SK-MEL-5 (cell line): ENCODE measurements at regions not wholly inside any gene's neighbourhood (a gene's known extent, or its start where the extent isn't known, plus 50 kb on each side); places are given as distances from the start of the nearest gene placed in this dataset.

Source experiments
- DNase-seq: peaks from one replicate; pipeline ENCODE4 v3.0.0-alpha.2; 2016; ENCODE audit warnings: low read depth, low spot score
- in situ Hi-C: cut with HindIII; loops from 2 replicates; pipeline ENCODE4 v1.10.0; 2016; ENCODE audit warnings: low sequenced_read_pairs, high pct_unique_total_duplicates, low pct_unique_long_range_greater_than_20kb

DNA sequence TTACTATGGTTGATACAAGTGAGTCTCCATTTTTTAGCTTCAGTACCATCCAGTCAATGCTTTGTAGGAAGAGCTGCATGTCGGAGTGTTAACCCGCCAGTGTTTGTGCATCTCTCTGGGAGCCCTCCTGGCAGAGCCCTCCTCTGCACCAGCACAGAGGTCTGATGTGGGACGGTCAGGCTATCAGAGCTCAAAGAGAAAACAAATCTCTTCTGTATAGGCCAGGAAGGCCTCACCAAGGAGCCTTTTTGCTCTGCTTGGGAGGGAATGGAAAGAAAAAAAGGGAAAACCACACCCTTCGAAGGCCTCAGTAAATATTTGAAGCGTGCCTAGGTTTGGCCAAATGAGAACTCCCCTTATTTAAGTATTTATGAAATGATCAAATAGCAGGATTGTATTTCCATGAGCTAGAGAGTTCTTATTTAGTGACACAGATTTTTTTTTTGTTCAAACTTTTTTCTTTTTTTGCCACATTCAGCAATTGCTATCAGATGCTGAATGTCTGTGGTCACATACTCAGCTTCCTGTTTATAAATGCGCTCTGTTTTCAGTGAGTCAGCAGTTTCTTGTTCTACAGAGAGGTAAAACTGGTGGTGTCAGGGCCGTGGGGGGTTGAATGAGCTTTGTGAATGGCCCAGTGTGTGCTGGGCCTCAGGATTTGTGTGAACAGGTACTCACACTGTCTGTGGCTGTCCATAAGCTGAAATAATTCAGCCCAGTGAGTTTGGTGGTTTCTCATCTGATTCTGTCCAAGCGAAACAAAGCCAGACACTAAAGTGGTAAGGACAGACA is 226.6 kb downstream of the SNX18 start:
- in situ Hi-C loops = no loop called here
- DNase-seq = peak; percentile 38

DNA sequence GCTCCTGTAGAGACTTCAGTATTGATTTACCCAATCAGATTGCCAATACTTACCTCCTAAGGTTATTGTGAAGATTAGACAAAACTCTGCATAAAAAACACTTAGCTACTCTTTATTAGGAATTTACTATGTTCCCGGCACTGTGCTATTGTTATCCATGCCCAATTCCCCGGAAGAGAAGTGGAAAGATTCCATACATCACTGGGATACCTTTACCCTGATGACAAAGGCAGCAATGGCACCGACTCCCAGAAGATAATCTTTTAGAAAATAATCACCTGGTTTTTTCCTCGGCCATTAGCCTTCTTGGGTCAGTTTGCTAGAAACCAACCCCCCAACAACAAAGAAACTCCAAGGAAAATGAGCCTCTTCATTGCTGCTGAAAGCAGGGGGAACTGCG is 226.0 kb downstream of the SNX18 start:
- in situ Hi-C loops = no loop called here

GRCh38 chr5:54742417-54742891 is 224.9 kb downstream of the SNX18 start:
- peak; percentile 29 for DNase-seq
- in situ Hi-C loops = no loop called here

More for the DNA sequence above, 226.0 kb downstream of the SNX18 start:
- DNase-seq = no peak

DNA sequence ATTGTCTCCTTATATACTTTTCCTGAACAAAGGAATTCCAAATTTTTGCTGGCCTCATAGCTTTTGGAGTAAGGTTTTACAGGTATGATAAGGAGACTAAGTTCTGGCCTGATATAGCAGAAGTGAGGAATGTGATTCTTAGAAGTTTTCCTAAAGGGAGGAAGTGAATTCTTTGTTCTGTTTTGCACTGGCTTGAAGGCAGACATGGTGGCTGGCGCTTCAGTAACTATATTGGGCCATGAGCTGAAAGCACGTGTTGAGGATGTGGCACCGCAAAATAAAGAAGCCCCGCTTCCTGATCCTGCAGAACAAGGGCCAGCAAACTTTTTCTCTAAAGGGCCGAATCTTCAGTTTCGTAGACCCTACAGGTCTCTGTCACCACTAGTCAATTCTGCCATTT is 224.2 kb downstream of the SNX18 start:
- in situ Hi-C loops = no loop called here
- DNase-seq = no peak

DNA sequence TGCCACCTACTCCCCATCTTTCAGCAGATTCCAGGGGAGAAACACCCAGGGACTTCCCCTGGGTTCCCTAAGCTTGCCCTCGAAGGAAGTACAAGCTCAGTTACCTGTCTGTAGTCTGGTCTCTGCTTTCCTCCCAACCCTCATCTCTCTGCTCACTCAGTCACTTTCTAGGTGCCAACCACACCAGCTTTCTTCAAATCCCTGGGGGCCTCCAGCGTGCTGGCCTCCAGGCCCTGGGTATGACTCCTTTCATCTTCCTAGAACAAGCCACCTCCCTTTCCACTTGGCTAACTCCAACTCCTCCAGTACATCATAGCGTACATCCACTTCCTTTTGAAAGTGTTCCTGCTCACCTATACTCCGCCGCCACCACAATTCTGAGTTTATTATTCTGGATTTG is 222.6 kb downstream of the SNX18 start:
- in situ Hi-C loops = no loop called here
- DNase-seq = no peak

- no peak for DNase-seq
- in situ Hi-C loops = no loop called here
Observed at GRCh38 chr5:54739371-54739770, 221.8 kb downstream of the SNX18 start.

DNA sequence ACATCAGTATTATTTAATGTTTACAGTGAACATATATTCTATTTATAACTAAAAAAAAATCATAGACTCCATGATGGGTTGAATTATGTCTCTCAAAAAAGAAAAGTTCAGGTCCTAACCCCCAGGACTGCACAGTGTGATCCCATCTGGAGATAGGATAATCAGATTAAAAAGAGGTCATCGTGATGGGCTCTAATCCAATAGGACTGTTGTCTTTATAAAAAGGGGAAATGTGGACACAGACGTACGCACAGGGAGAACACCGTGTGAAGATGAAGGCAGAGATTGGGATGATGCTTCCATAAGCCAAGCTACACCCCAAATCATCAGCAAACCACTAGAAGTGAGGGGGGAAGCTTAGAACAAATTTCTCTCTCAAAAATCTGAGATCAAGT is 221.4 kb downstream of the SNX18 start:
- no peak for DNase-seq
- in situ Hi-C loops = no loop called here

DNA sequence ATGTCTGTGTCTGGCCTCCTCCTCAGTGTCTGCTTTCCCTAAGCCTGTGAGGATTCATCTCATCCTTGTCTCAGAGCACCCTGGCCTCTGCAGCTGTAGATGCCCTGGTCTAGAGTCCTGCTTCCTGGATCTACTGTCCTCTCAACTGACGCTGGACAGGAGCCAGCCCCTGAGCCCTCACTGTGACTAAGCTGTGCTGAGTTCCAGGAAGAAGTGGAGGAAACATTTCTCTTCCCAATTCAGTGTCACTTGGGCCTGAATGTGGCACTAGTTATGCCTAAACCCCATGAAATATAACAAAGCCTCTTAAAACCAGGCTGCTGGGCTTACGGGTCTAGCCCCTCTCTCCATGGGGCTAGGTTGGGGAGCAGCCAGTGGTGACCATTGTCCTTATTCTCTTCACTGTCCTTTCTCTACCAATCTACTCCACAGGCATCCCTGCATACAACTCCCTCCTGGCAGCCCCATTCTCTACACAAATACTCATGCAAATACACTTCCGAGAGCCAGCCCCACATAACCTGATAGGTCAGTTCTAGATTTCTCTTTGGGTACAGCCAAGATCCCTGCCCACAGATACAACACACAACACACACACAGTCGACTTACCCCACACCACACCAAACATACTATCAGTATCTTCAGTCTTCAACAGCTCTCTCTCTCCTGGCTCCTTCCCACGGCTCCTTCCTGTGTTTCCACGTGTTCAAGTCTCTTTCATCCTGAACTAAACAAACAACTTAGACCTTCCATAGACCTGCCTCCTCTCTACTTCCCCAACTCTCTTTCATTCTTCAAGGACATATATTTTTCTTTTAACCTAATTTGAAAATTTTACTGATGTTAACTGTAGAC is 220.8 kb downstream of the SNX18 start:
- no peak for DNase-seq
- in situ Hi-C loops = no loop called here

- DNase-seq = no peak
- in situ Hi-C loops = no loop called here
Observed at GRCh38 chr5:54736003-54736797, 218.6 kb downstream of the SNX18 start.

- in situ Hi-C loops = no loop called here
Observed at GRCh38 chr5:54733101-54733500, 215.5 kb downstream of the SNX18 start.

DNA sequence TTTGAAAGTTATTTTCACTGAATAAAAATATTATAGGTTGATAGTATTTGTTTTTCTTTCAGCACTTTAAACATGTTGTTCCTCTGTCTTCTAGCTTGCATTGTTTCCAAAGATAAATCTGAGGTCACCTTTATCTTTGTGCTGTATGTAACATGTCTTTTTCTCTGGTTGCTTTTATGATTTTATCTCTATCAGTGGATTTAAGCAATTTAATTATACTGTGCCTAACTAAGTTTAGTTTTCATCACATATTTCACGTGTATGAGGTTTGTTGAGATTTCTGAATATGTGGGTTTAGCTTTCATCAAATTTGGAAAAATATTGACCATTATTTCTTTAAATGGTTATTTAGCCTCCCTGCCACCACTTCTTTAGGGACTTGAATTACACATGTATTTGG is 214.5 kb downstream of the SNX18 start:
- DNase-seq = no peak
- in situ Hi-C loops = no loop called here

More at GRCh38 chr5:54733101-54733500, 215.5 kb downstream of the SNX18 start:
- no peak for DNase-seq

DNA sequence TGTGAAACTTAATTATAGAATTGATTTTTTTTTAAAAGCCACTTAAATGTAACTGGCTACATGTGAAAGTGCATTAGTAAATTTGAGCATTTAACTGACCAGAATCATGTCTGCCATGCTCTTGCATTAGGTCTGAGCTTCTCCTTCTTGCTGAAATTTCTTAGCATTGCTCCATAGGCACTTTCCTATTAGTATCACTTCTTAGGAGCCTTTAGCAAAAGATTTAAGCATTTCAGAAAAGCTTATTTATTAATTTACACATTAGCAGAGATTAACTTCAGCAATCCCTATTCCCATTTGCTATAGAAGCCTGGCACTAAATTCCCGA is 211.0 kb downstream of the SNX18 start:
- no peak for DNase-seq
- in situ Hi-C loops = no loop called here

DNA sequence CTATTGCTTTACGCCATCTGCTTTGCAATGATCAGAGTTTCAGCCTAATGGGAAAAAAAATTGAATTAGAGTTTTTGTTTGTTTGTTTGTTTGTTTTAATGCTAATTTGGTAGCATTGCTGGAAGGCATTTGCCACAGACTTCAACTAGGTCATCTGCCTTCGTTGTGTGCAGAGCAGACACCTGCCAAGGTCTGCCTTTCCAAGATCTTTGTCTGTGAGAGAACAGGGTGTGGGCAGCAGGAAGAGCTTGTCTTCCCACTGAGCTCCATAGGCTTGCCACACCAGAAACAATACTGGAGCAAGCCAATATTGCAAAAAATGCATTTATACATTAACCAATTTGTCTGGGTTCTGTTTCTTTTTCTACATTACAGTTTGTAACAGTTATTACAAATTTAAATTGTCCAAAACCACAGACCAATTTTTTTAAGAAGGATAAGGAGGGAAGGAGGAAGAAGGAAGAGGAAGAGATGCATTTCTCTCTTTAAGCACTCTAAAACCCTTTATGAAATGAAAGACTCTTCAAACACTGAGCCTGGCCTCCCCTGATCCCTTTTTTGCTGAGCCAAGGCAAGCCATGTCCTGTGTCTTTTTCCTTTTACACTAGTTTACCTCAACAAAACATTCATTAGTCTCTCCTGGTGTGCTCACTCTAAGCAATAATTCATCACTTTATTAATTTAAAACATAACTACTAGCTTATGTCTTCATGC is 210.5 kb downstream of the SNX18 start:
- in situ Hi-C loops = no loop called here
- DNase-seq = no peak

DNA sequence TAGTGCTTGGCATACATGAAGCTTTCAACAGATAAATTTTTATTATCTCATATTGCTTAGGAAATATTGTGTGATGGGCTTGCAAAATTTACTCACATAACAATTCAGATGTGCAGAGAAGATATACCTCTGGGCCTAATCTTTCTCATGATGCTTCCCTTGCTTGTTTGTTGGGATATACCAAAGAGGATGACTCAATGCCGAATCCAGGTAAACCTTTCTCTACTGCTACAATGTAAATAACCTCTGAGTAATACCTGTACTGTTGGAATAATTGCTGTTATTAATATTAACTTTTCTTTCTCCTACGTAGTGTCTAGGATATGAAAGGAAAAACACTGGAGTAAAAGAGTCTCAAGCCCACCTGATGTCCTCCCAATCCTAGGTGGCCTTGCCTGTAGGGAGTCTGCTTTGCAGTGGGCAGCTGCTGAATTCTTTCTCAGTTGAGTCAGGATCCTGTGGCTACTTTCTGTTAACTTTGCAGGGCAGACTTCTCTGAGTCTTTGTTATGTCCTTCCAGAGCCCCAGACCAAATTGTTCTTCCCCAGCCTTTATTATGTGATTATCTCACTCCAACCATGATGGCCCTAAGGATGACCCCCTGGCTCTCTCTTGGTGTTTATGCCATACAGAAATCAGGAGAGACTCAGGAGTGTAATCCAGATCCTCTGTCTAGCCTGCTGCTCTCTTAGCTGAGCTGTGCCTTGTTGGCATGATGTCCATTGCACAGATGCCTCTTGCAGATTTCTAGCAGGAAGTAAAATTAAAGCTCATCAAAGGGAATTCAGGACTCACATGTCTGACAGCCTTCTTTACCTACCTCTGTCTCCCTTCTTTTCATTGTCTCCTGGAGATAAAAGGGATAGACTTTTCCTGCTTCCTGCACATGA is 208.1 kb downstream of the SNX18 start:
- DNase-seq = no peak
- in situ Hi-C loops = no loop called here

DNA sequence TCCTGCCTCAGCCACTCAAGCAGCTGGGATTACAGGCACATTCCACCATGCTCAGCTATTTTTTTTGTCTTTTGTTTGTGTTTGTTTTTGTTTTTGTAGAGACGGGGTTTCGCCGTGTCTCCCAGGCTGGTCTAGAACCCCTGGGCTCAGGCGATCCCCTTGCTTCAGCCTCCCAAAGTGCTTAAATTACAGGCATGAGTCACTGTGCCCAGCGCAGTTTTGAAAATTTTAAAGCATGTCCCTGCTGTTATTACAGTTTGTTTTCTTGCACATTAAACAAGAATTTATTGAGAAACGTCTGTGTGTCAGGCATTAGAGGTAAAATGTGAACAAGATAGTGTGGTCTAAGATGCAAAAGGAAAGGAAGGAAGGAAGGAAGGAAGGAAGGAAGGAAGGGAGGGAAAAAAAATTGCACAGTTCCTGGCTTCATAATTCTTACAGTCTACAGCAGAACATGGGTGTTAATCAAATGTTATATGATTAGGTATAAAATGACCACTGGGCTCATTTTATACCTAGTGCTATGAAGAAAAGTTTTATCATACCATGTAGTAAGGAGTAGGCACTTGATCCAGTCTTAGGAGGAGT is 205.4 kb downstream of the SNX18 start:
- in situ Hi-C loops = no loop called here

DNA sequence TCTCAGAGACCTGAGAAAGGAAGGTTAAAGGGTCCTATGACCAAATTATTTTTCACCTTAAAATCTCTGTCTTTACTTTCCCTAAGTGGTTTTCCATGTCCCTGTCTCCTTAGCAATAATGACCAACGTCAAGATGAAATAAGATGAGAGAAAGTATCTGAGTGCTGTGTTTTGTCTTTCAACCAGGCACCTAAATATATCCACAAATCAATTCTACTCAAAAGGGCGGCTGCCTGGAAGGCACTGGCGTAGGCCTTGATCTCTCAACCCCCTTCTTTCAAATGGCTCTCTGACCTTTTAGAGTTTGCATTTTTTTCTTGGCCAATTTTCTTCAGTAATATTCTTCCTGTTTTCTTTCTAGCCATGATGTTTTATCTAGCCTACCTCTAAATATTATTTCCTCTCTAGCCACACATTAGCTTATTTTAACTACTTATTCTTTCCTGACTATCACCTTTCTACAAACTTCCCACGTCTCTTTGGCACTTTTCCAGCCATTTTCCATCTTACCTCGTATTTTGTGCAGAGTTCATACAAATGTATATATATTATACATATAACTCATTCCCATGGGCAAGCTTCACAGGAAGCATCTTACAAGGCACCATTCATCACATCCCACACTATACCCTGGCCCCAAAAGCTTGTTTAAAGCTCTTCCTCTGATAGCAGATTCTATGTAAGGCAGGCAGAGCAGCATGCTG is 204.5 kb downstream of the SNX18 start:
- DNase-seq = no peak
- in situ Hi-C loops = no loop called here

More for the DNA sequence above, 205.4 kb downstream of the SNX18 start:
- no peak for DNase-seq
